A549 (cell line): ENCODE measurements at regions not wholly inside any gene's neighbourhood (a gene's known extent, or its start where the extent isn't known, plus 50 kb on each side); places are given as distances from the start of the nearest gene placed in this dataset.

Experiments used
- ATAC-seq, 2 experiments: fragments of 200-7000 bp in 1 of 2; fragments of >200 bp in 1 of 2; cut with Nextera tagmentation in 1 of 2; cut with Tn5 transposase in 1 of 2; 3 replicates each; pipeline versions ENCODE4 v1.8.0 to v1.9.1; 2018 to 2020; ENCODE audit warnings: mild to moderate bottlenecking in 1 of 2, moderate library complexity in 1 of 2
- CTCF ChIA-PET: fragments of 300-600 bp; sonication (Branson Sonifier 250); formaldehyde crosslinking; extraction: SDS; loops from one replicate; lab custom pipeline; 2021; ENCODE audit warnings: antibody characterized with exemption, inconsistent platforms; lab: Yijun Ruan, JAX
- POLR2A ChIA-PET: fragments of 350-600 bp; formaldehyde crosslinking; extraction: SDS; loops from one replicate; lab custom pipeline; 2021; ENCODE audit warnings: antibody characterized with exemption, inconsistent platforms; lab: Yijun Ruan, JAX
- DNase-seq, 2 experiments: peaks; one replicate each; pipeline versions ENCODE4 v3.0.0 to v3.0.0-alpha.2; 2011 to 2016; ENCODE audit warnings: low read depth in 1 of 2, low spot score in 1 of 2
- FAIRE-seq: peaks from 2 replicates; lab custom pipeline; 2011; peaks lifted over from hg19 to GRCh38; lab: Jason Lieb, UNC
- H3K27ac ChIP-seq, 2 experiments: fragments of >200 bp; sonication (Bioruptor Twin); formaldehyde crosslinking; 3 replicates each; pipeline ENCODE4 v1.5.1; 2016 to 2017
- H3K4me1 ChIP-seq: fragments of >200 bp; sonication (Bioruptor Twin); formaldehyde crosslinking; 3 replicates; pipeline ENCODE4 v1.6.1; 2016
- H3K4me2 ChIP-seq: fragments of >200 bp; sonication (Bioruptor Twin); formaldehyde crosslinking; 3 replicates; pipeline ENCODE4 v1.6.1; 2016
- H3K4me3 ChIP-seq: fragments of >200 bp; sonication (Bioruptor Twin); formaldehyde crosslinking; 3 replicates; pipeline ENCODE4 v1.5.1; 2016
- H3K9me3 ChIP-seq: fragments of >200 bp; sonication (Bioruptor Twin); formaldehyde crosslinking; 3 replicates; pipeline ENCODE4 v1.6.1; 2016
- CTCF ChIP-seq: fragments of >200 bp; sonication (Bioruptor Twin); formaldehyde crosslinking; IDR thresholded peaks from 3 replicates; pipeline ENCODE4 v1.5.1; 2016
- EHF ChIP-seq: fragments of 250-450 bp; sonication (Bioruptor Pico); IDR thresholded peaks from 2 replicates; pipeline ENCODE4 v1.5.0; 2020; ENCODE audit warnings: mild to moderate bottlenecking
- ELK1 ChIP-seq: fragments of 150-350 bp; IDR thresholded peaks from 2 replicates; pipeline ENCODE4 v1.6.1; 2014; ENCODE audit warnings: low read depth, mild to moderate bottlenecking, low read length
- ESRRA ChIP-seq: fragments of 150-350 bp; IDR thresholded peaks from 2 replicates; pipeline ENCODE4 v1.6.1; 2014; ENCODE audit warnings: mild to moderate bottlenecking, low read length, borderline replicate concordance
- HOXA7 ChIP-seq: fragments of 250-450 bp; sonication (Bioruptor Pico); IDR thresholded peaks from 2 replicates; pipeline ENCODE4 v1.5.0; 2020; ENCODE audit warnings: mild to moderate bottlenecking, moderate library complexity
- HOXB13 ChIP-seq: fragments of 250-450 bp; sonication (Bioruptor Pico); IDR thresholded peaks from 2 replicates; pipeline ENCODE4 v1.5.0; 2020; ENCODE audit warnings: low read depth, mild to moderate bottlenecking, moderate library complexity
- KDM1A ChIP-seq: fragments of 200-600 bp; sonication (generic); IDR thresholded peaks from 2 replicates; pipeline ENCODE4 v1.6.1; 2016; ENCODE audit warnings: low read depth, mild to moderate bottlenecking
- MAFK ChIP-seq: fragments of 450-650 bp; IDR thresholded peaks from 2 replicates; pipeline ENCODE4 v1.6.1; 2014; ENCODE audit not compliant: partially characterized antibody
- MAZ ChIP-seq: fragments of 150-350 bp; IDR thresholded peaks from 2 replicates; pipeline ENCODE4 v1.6.1; 2014; ENCODE audit warnings: antibody characterized with exemption, low read depth, low read length, borderline replicate concordance
- MYC ChIP-seq: IDR thresholded peaks from 2 replicates; pipeline ENCODE4 v1.6.1; 2012; ENCODE audit warnings: mild to moderate bottlenecking, inconsistent platforms, low read length, improper control_type of control experiment, borderline replicate concordance
- POLR2A ChIP-seq: IDR thresholded peaks from 2 replicates; pipeline ENCODE4 v1.6.1; 2012; ENCODE audit warnings: mild to moderate bottlenecking, low read length
- POLR2AphosphoS2 ChIP-seq: conservative IDR thresholded peaks from 2 replicates; pipeline ENCODE4 v1.6.1; 2012; ENCODE audit warnings: low read length, improper control_type of control experiment, inconsistent platforms
- RAD21 ChIP-seq, 2 experiments: fragments of >200 bp in 1 of 2; sonication (Bioruptor Twin) in 1 of 2; formaldehyde crosslinking in 1 of 2; IDR thresholded peaks in 1 of 2; conservative IDR thresholded peaks in 1 of 2; 2 replicates in 1 of 2; 3 replicates in 1 of 2; pipeline ENCODE4 v1.6.1; 2012 to 2018; ENCODE audit warnings: inconsistent platforms in 1 of 2
- SMC3 ChIP-seq: fragments of >200 bp; sonication (Bioruptor Twin); formaldehyde crosslinking; IDR thresholded peaks from 3 replicates; pipeline ENCODE4 v1.6.1; 2018; ENCODE audit warnings: inconsistent platforms
- TP53 ChIP-seq: fragments of 250-450 bp; sonication (Bioruptor Pico); IDR thresholded peaks from 2 replicates; pipeline ENCODE4 v1.5.0; 2021; ENCODE audit warnings: mild to moderate bottlenecking, moderate library complexity
- WGBS: methylation state at CpG from one replicate; pipeline ENCODE4 v1.1.6; 2017; ENCODE audit errors: missing lambda C conversion rate; 5-methylcytosine and 5-hydroxymethylcytosine counted together
- TF ChIP-seq, protein P1 (sequence below): fragments of 250-450 bp; sonication (Bioruptor Pico); IDR thresholded peaks from 2 replicates; pipeline ENCODE4 v1.5.0; 2021; ENCODE audit warnings: mild to moderate bottlenecking, moderate library complexity, borderline replicate concordance
- TF ChIP-seq, protein P2 (sequence below): fragments of >200 bp; sonication (Bioruptor Twin); formaldehyde crosslinking; IDR thresholded peaks from 2 replicates; pipeline ENCODE4 v1.6.1; 2016
- TF ChIP-seq, protein P3 (sequence below): IDR thresholded peaks from 2 replicates; pipeline ENCODE4 v1.6.1; 2012

DNA sequence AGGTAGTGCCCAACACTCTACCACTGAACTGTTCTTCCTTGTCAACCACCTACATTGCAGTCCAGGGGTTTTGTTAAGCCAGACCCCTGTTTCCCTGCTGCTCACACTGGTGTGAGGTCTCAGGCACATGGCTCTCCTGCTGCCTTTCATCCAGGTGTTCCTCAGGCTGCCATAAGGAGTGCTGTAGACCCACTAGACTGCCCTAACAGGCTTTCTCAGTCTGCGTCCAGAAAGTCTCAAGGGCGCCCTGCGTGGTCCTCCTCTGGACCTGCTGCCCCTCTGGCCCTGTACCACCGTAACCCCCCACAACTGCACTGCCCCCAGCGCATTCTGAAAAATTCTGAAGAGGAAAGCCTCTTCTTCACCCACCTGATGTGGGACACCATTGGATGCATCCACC lies 225.7 kb upstream of the ANKRD30A start:
- POLR2A ChIA-PET: no interaction called here
- ATAC-seq: peak; percentile 30 to 69; a peak in 3 of 6 replicates
- Histone ChIP-seq H3K27ac (peak overlapping the region; percentile 40 to 67; a peak in 3 of 6 replicates), H3K4me3 (no peak overlapping the region), H3K9me3 (no peaks in the 10 kb centered on the region), H3K4me1 (no peaks in the 10 kb centered on the region; the same call in 2 of the 3 replicates), H3K4me2 (no peak overlapping the region)
- CTCF ChIA-PET: interaction anchor here (0.7 to 1.4 kb wide), 7 partner anchors 9 to 831 kb away, joined by 3 to 4 read pairs (median 3); no protein-coding TSS in a partner anchor
- 51% methylated on average over 4 of the region's 5 CpGs for WGBS
- peak; percentile 4 to 13 for DNase-seq
- TF ChIP-seq HOXA7 (CRISPR knock-in tag): no peak
- TF ChIP-seq TP53 (CRISPR knock-in tag): no peak
- TF ChIP-seq HOXB13 (CRISPR knock-in tag): no peak
- TF ChIP-seq MAFK: no peak
- no peak for TF ChIP-seq ESRRA
- no peak for TF ChIP-seq POLR2A
- TF ChIP-seq MYC: no peak
- TF ChIP-seq, protein P1, sequence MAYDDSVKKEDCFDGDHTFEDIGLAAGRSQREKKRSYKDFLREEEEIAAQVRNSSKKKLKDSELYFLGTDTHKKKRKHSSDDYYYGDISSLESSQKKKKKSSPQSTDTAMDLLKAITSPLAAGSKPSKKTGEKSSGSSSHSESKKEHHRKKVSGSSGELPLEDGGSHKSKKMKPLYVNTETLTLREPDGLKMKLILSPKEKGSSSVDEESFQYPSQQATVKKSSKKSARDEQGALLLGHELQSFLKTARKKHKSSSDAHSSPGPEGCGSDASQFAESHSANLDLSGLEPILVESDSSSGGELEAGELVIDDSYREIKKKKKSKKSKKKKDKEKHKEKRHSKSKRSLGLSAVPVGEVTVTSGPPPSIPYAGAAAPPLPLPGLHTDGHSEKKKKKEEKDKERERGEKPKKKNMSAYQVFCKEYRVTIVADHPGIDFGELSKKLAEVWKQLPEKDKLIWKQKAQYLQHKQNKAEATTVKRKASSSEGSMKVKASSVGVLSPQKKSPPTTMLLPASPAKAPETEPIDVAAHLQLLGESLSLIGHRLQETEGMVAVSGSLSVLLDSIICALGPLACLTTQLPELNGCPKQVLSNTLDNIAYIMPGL: no peak
- no peak for TF ChIP-seq RAD21 (conservative IDR thresholded peaks at IDR 0.05 in 1 of 2, IDR thresholded peaks at IDR 0.05 in 1 of 2)
- TF ChIP-seq EHF: no peak
- no peak for TF ChIP-seq KDM1A
- no peak for FAIRE-seq

DNA sequence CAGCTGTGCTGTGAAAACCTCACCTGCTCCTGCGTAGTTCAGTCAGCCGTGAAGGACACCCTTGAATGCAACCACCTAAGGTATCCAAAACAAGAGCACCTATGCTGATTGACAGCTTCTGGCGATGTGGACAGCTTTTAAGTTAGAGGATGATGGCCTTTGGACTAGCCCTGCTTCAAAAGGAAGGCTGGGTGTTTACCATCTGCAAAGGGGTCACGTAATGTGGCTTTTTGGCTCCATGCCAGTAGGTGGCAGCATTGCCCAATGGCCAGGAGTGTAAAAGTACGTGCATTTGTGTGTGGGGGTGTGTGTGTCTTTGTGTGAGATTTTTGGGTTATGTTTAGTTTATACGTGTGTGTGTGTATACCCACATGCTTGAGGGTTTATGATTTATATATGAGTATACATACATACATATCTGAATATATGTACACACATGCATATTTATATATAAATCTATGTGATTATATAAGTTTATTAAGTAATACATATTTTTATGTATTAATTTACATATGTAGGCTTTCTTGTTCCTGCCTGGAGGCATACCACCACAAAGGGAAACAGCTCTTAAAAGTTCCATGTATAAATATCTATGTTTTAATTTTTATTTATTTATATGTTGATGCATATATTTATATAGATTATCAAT lies 236.3 kb upstream of the ANKRD30A start:
- Histone ChIP-seq H3K4me2 (peak overlapping the region; percentile 5; the same call in 1 of the 3 replicates), H3K9me3 (no peaks in the 10 kb centered on the region), H3K4me3 (no peak overlapping the region), H3K27ac (peak overlapping the region; percentile 7 to 58; a peak in 4 of 6 replicates), H3K4me1 (0 out of 3 replicates have a peak, but pooled peaks cover 5% of the 10 kb centered on the region)
- POLR2A ChIA-PET: interaction anchor here (0.6 kb wide), 1 partner anchor 228 kb away, joined by 4 read pairs; no protein-coding TSS in a partner anchor
- FAIRE-seq (no peak), DNase-seq (peak; percentile 7 to 82), ATAC-seq (peak; percentile 59 to 84; a peak in 5 of 6 replicates)
- WGBS: 21% methylated on average over 6 of the region's 6 CpGs
- TF ChIP-seq CTCF (peak; percentile 74), RAD21 (conservative IDR thresholded peaks at IDR 0.05 in 1 of 2, IDR thresholded peaks at IDR 0.05 in 1 of 2) (peak; percentile 86 to 92), SMC3 (peak; percentile 66), POLR2AphosphoS2 (no peak)
- CTCF ChIA-PET: interaction anchor here (0.9 to 2.9 kb wide), 5 partner anchors 8 to 870 kb away, joined by 3 to 11 read pairs (median 4); no protein-coding TSS in a partner anchor

GRCh38 chr10:36886303-36886891 lies 239.0 kb upstream of the ANKRD30A start:
- ChIA-PET CTCF (interaction anchor here (0.9 kb wide), 1 partner anchor 1272 kb away, joined by 3 read pairs; no protein-coding TSS in a partner anchor), POLR2A (no interaction called here)
- WGBS: 79% methylated on average over 8 of the region's 8 CpGs

More at GRCh38 chr10:36886303-36886891, 239.0 kb upstream of the ANKRD30A start:
- Histone ChIP-seq H3K4me1 (0 out of 3 replicates have a peak, but pooled peaks cover 5% of the 10 kb centered on the region), H3K9me3 (no peaks in the 10 kb centered on the region), H3K4me3 (no peak overlapping the region), H3K27ac (no peak overlapping the region), H3K4me2 (no peak overlapping the region)
- ATAC-seq (no peak), DNase-seq (no peak), FAIRE-seq (no peak)
- TF ChIP-seq, protein P2, sequence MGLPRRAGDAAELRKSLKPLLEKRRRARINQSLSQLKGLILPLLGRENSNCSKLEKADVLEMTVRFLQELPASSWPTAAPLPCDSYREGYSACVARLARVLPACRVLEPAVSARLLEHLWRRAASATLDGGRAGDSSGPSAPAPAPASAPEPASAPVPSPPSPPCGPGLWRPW: no peak
- TF ChIP-seq ELK1 (no peak), MYC (no peak), MAZ (no peak)
- TF ChIP-seq, protein P3, sequence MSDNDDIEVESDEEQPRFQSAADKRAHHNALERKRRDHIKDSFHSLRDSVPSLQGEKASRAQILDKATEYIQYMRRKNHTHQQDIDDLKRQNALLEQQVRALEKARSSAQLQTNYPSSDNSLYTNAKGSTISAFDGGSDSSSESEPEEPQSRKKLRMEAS: no peak
